GM23248 (cell line): ENCODE measurements at regions not wholly inside any gene's neighbourhood (a gene's known extent, or its start where the extent isn't known, plus 50 kb on each side); places are given as distances from the start of the nearest gene placed in this dataset.

Experiments used
- DNase-seq: peaks from one replicate; pipeline ENCODE4 v3.0.0-alpha.2; 2015
- H2AFZ ChIP-seq: fragments of 200-600 bp; sonication (generic); 2 replicates; pipeline ENCODE4 v1.6.1; 2016; ENCODE audit warnings: antibody characterized with exemption
- H3F3A ChIP-seq: fragments of 200-600 bp; sonication (generic); 2 replicates; pipeline ENCODE4 v1.6.1; 2016; ENCODE audit warnings: mild to moderate bottlenecking, antibody characterized with exemption, mixed run types; ENCODE audit not compliant: insufficient read depth
- H3K27ac ChIP-seq: fragments of 200-600 bp; sonication (generic); 2 replicates; pipeline ENCODE4 v1.5.1; 2016; ENCODE audit warnings: mild to moderate bottlenecking
- H3K27me3 ChIP-seq: fragments of 200-600 bp; sonication (generic); replicated peaks from 2 replicates; pipeline ENCODE4 v1.6.1; 2016; ENCODE audit warnings: mild to moderate bottlenecking; ENCODE audit not compliant: insufficient read depth
- H3K36me3 ChIP-seq: fragments of 200-600 bp; sonication (generic); 2 replicates; pipeline ENCODE4 v1.6.1; 2016; ENCODE audit warnings: low read depth, mild to moderate bottlenecking
- H3K4me1 ChIP-seq: fragments of 200-600 bp; sonication (generic); 2 replicates; pipeline ENCODE4 v1.6.1; 2016; ENCODE audit warnings: mild to moderate bottlenecking; ENCODE audit not compliant: insufficient read depth
- H3K4me2 ChIP-seq: fragments of 200-600 bp; sonication (generic); one replicate; pipeline ENCODE4 v1.6.1; 2016; ENCODE audit warnings: mild to moderate bottlenecking; ENCODE audit not compliant: unreplicated experiment
- H3K4me3 ChIP-seq: fragments of 200-600 bp; sonication (generic); 2 replicates; pipeline ENCODE4 v1.5.1; 2016; ENCODE audit warnings: mild to moderate bottlenecking
- H3K79me2 ChIP-seq: fragments of 200-600 bp; sonication (generic); 2 replicates; pipeline ENCODE4 v1.6.1; 2016; ENCODE audit warnings: mild to moderate bottlenecking; ENCODE audit not compliant: insufficient read depth
- H3K9ac ChIP-seq: fragments of 200-600 bp; sonication (generic); 2 replicates; pipeline ENCODE4 v1.6.1; 2016; ENCODE audit warnings: mild to moderate bottlenecking
- H3K9me2 ChIP-seq: fragments of 200-600 bp; sonication (generic); 2 replicates; pipeline ENCODE4 v1.6.1; 2016; ENCODE audit warnings: mixed run types, mild to moderate bottlenecking, moderate library complexity; ENCODE audit not compliant: insufficient read depth
- H3K9me3 ChIP-seq: fragments of 200-600 bp; sonication (generic); one replicate; pipeline ENCODE4 v1.6.1; 2017; ENCODE audit warnings: low read depth
- H4K20me1 ChIP-seq: fragments of 200-600 bp; sonication (generic); 2 replicates; pipeline ENCODE4 v1.6.0; 2016; ENCODE audit not compliant: insufficient read depth
- EZH2 ChIP-seq: fragments of 200-600 bp; sonication (generic); IDR thresholded peaks from 2 replicates; pipeline ENCODE4 v1.6.1; 2018; ENCODE audit warnings: antibody characterized with exemption, mild to moderate bottlenecking; ENCODE audit not compliant: insufficient read depth, poor library complexity, severe bottlenecking
- EZH2phosphoT487 ChIP-seq: fragments of 200-600 bp; sonication (generic); IDR thresholded peaks from 2 replicates; pipeline ENCODE4 v1.6.1; 2018; ENCODE audit warnings: antibody characterized with exemption, moderate library complexity, mild to moderate bottlenecking, low read depth; ENCODE audit not compliant: insufficient read depth
- WGBS, 2 experiments: methylation state at CpG; one replicate each; pipeline ENCODE4 v1.1.6; 2015 to 2017; ENCODE audit warnings: low lambda C conversion rate in 2 of 2, low coverage in 1 of 2; ENCODE audit errors: missing lambda C conversion rate in 2 of 2; 5-methylcytosine and 5-hydroxymethylcytosine counted together
- in situ Hi-C: fragments of 300-500 bp; cut with MboI; formaldehyde crosslinking; loops from 2 replicates; pipeline ENCODE4 v1.15.0; 2020

GRCh38 chr13:34034411-34034810 is 216.5 kb downstream of the RFC3 start:
- H3K4me1 ChIP-seq, result peaks cover 17% of the 10 kb centered on the region
- no peak overlapping the region for H3K4me2 ChIP-seq
- no peaks in the 10 kb centered on the region for H3K9me3 ChIP-seq
- H3K9me2 ChIP-seq, result no peaks in the 10 kb centered on the region
- TF ChIP-seq EZH2, result no peak
- no peak for TF ChIP-seq EZH2phosphoT487
- in situ Hi-C loops, result no loop called here
- no peak overlapping the region for H2AFZ ChIP-seq
- no peak overlapping the region for H3K9ac ChIP-seq
- H3K27me3 ChIP-seq, result no peaks in the 10 kb centered on the region
- no peak overlapping the region for H3K4me3 ChIP-seq
- 77 to 84% methylated on average over 5 of the region's 5 CpGs for WGBS, 2 experiments
- no peaks in the 10 kb centered on the region for H4K20me1 ChIP-seq
- H3F3A ChIP-seq, result peaks cover 24% of the 10 kb centered on the region
- H3K27ac ChIP-seq, result no peak overlapping the region
- no peaks in the 10 kb centered on the region for H3K36me3 ChIP-seq
- DNase-seq, result peak; percentile 40
- no peaks in the 10 kb centered on the region for H3K79me2 ChIP-seq

GRCh38 chr13:34035178-34035577 is 217.2 kb downstream of the RFC3 start:
- Histone ChIP-seq H3K4me1 (peaks cover 17% of the 10 kb centered on the region), H3K4me3 (no peak overlapping the region), H3K4me2 (no peak overlapping the region), H3K9me3 (no peaks in the 10 kb centered on the region), H3K9me2 (no peaks in the 10 kb centered on the region), H3F3A (peaks cover 24% of the 10 kb centered on the region), H3K27me3 (no peaks in the 10 kb centered on the region), H3K9ac (no peak overlapping the region), H4K20me1 (no peaks in the 10 kb centered on the region), H2AFZ (no peak overlapping the region), H3K79me2 (no peaks in the 10 kb centered on the region), H3K36me3 (no peaks in the 10 kb centered on the region), H3K27ac (no peak overlapping the region)
- no peak for DNase-seq
- 83 to 88% methylated on average over 4 of the region's 4 CpGs for WGBS, 2 experiments
- in situ Hi-C loops, result no loop called here
- TF ChIP-seq EZH2phosphoT487 (no peak), EZH2 (no peak)

GRCh38 chr13:34035676-34036325 is 217.9 kb downstream of the RFC3 start:
- in situ Hi-C loops, result no loop called here
- H3K27ac ChIP-seq, result no peak overlapping the region
- no peaks in the 10 kb centered on the region for H3K9me2 ChIP-seq
- no peak overlapping the region for H3K4me3 ChIP-seq
- no peaks in the 10 kb centered on the region for H3K79me2 ChIP-seq
- TF ChIP-seq EZH2, result no peak
- no peak for TF ChIP-seq EZH2phosphoT487
- peaks cover 17% of the 10 kb centered on the region for H3K4me1 ChIP-seq
- no peaks in the 10 kb centered on the region for H3K27me3 ChIP-seq
- H3F3A ChIP-seq, result peaks cover 24% of the 10 kb centered on the region
- H3K36me3 ChIP-seq, result no peaks in the 10 kb centered on the region
- no peaks in the 10 kb centered on the region for H3K9me3 ChIP-seq
- H3K4me2 ChIP-seq, result no peak overlapping the region
- peak; percentile 63 for DNase-seq
- WGBS, 2 experiments, result 21 to 22% methylated on average over 3 of the region's 3 CpGs
- no peak overlapping the region for H2AFZ ChIP-seq
- no peak overlapping the region for H3K9ac ChIP-seq
- no peaks in the 10 kb centered on the region for H4K20me1 ChIP-seq

- TF ChIP-seq EZH2phosphoT487 (no peak), EZH2 (no peak)
- no peak overlapping the region for H3K27ac ChIP-seq
- 63 to 65% methylated on average over 7 of the region's 7 CpGs for WGBS, 2 experiments
- H3K79me2 ChIP-seq, result no peaks in the 10 kb centered on the region
- no peak overlapping the region for H3K4me2 ChIP-seq
- H3F3A ChIP-seq, result peaks cover 24% of the 10 kb centered on the region
- no peaks in the 10 kb centered on the region for H3K36me3 ChIP-seq
- H3K4me3 ChIP-seq, result no peak overlapping the region
- no peaks in the 10 kb centered on the region for H4K20me1 ChIP-seq
- H3K9ac ChIP-seq, result no peak overlapping the region
- H3K4me1 ChIP-seq, result peaks cover 17% of the 10 kb centered on the region
- no peaks in the 10 kb centered on the region for H3K27me3 ChIP-seq
- H3K9me3 ChIP-seq, result no peaks in the 10 kb centered on the region
- DNase-seq, result peak; percentile 36
- in situ Hi-C loops, result no loop called here
- H3K9me2 ChIP-seq, result no peaks in the 10 kb centered on the region
- H2AFZ ChIP-seq, result no peak overlapping the region
Measured at GRCh38 chr13:34037636-34038540, 219.9 kb downstream of the RFC3 start.
